Uterus (tissue), 3 donors: ENCODE measurements at regions not wholly inside any gene's neighbourhood (a gene's known extent, or its start where the extent isn't known, plus 50 kb on each side); places are given as distances from the start of the nearest gene placed in this dataset.

Source experiments
- DNase-seq, 2 donors: peaks; one replicate each; pipeline ENCODE4 v3.0.0-alpha.2; 2019 to 2020
- H3K27ac ChIP-seq, 2 donors: fragments of 200-600 bp; sonication (generic); 1 replicate in 1 of 2; 2 replicates in 1 of 2; pipeline ENCODE4 v1.5.1; 2016 to 2018
- H3K27me3 ChIP-seq, 2 donors: fragments of 200-600 bp; sonication (generic); one replicate each; pipeline ENCODE4 v1.5.1; 2018 to 2019; ENCODE audit warnings: control low read depth in 1 of 2
- H3K36me3 ChIP-seq, 2 donors: fragments of 200-600 bp; sonication (generic); one replicate each; pipeline ENCODE4 v1.5.1; 2019; ENCODE audit warnings: control low read depth in 1 of 2
- H3K4me1 ChIP-seq, 2 donors: fragments of 200-600 bp; sonication (generic); one replicate each; pipeline ENCODE4 v1.5.1; 2018 to 2019; ENCODE audit warnings: control low read depth in 1 of 2
- H3K4me3 ChIP-seq, 2 donors: fragments of 200-600 bp; sonication (generic); 1 replicate in 1 of 2; 2 replicates in 1 of 2; pipeline ENCODE4 v1.5.1; 2018 to 2019; ENCODE audit warnings: mild to moderate bottlenecking in 1 of 2
- H3K9me3 ChIP-seq, 2 donors: fragments of 200-600 bp; sonication (generic); one replicate each; pipeline ENCODE4 v1.5.1; 2019; ENCODE audit warnings: control low read depth in 1 of 2
- POLR2A ChIP-seq, 2 donors: fragments of 450-650 bp; IDR thresholded peaks; one replicate each; pipeline ENCODE4 v1.6.1; 2016; ENCODE audit warnings: antibody characterized with exemption in 2 of 2, mild to moderate bottlenecking in 1 of 2, moderate library complexity in 1 of 2
- intact Hi-C: fragments of 100-400 bp; cut with DNase I; formaldehyde crosslinking; loops from one replicate; pipeline ENCODE4 v1.15.1; 2023; ENCODE audit warnings: low total_unique reads
- TF ChIP-seq, protein P1 (sequence below), 4 experiments: fragments of 200-600 bp in 2 of 4; fragments of 450-650 bp in 2 of 4; sonication (generic) in 2 of 4; IDR thresholded peaks; one replicate each; pipeline ENCODE4 v1.5.1; 2016 to 2019; ENCODE audit warnings: antibody characterized with exemption in 4 of 4, mild to moderate bottlenecking in 2 of 4, moderate library complexity in 1 of 4
- donor health status: DM: yes; HTN: yes; CAD: no.

DNA sequence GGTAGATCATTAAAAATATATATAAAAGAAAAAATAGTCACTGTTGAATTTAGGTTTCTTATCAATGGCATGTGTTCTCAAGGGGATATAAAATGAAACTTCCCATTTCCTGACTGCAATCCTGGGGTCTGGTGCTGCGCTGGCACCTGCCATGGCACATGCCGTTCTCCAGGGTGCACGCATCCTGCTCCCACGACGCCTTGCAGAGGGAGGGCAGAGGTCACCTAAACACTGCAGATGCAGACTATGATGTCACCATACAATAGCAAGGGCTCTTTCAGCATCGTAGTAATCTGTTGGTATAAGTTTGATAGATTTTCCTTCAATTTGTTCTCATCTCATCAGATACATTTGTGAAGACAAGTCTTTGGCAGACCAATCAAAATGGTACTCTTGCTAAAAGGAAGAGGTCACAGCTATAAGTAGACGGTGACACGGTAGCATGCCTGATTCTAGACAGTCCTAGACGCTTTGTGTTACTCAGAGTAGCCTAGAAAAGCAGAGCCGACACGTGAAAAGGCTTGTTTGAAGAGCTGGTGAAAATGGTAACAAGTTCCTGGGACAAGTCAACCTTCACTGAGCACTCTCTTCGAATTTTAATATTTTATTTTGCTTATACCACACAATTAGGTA, 761.4 kb downstream of the DCDC2C start:
- TF ChIP-seq, protein P1, sequence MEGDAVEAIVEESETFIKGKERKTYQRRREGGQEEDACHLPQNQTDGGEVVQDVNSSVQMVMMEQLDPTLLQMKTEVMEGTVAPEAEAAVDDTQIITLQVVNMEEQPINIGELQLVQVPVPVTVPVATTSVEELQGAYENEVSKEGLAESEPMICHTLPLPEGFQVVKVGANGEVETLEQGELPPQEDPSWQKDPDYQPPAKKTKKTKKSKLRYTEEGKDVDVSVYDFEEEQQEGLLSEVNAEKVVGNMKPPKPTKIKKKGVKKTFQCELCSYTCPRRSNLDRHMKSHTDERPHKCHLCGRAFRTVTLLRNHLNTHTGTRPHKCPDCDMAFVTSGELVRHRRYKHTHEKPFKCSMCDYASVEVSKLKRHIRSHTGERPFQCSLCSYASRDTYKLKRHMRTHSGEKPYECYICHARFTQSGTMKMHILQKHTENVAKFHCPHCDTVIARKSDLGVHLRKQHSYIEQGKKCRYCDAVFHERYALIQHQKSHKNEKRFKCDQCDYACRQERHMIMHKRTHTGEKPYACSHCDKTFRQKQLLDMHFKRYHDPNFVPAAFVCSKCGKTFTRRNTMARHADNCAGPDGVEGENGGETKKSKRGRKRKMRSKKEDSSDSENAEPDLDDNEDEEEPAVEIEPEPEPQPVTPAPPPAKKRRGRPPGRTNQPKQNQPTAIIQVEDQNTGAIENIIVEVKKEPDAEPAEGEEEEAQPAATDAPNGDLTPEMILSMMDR (IDR thresholded peaks at IDR 0.05): no peak
- no peak for TF ChIP-seq POLR2A (IDR thresholded peaks at IDR 0.05)
- Histone ChIP-seq H3K4me3 (no peak overlapping the region), H3K27me3 (no peaks in the 10 kb centered on the region), H3K4me1 (no peaks in the 10 kb centered on the region), H3K9me3 (no peaks in the 10 kb centered on the region), H3K27ac (no peak overlapping the region), H3K36me3 (no peaks in the 10 kb centered on the region)
- intact Hi-C loops: no loop called here
- no peak for DNase-seq

DNA sequence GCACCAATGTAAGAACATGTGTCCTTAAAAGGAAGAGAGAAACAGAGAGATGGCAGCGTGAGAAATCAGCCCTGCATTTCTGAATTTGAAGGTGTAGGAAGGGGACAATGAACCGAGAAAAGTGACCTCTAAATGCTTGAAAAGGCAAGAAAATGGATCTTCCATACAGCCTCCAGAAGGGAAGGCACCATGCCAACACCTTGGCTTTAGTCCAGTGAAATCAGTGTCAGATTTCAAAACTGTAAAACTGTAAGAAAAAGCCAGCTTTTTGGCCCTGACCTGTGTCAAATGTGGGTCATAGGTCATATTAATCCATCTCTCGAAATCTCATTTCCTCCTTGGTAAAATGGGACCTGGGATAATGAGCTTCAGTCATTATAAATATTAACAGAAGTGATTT, 762.3 kb downstream of the DCDC2C start:
- no peak overlapping the region for H3K27ac ChIP-seq
- DNase-seq: no peak
- intact Hi-C loops: no loop called here
- H3K9me3 ChIP-seq: no peaks in the 10 kb centered on the region
- H3K4me1 ChIP-seq: no peaks in the 10 kb centered on the region
- no peaks in the 10 kb centered on the region for H3K36me3 ChIP-seq
- no peak for TF ChIP-seq POLR2A (IDR thresholded peaks at IDR 0.05)
- TF ChIP-seq, protein P1 (IDR thresholded peaks at IDR 0.05): no peak
- no peaks in the 10 kb centered on the region for H3K27me3 ChIP-seq
- no peak overlapping the region for H3K4me3 ChIP-seq

DNA sequence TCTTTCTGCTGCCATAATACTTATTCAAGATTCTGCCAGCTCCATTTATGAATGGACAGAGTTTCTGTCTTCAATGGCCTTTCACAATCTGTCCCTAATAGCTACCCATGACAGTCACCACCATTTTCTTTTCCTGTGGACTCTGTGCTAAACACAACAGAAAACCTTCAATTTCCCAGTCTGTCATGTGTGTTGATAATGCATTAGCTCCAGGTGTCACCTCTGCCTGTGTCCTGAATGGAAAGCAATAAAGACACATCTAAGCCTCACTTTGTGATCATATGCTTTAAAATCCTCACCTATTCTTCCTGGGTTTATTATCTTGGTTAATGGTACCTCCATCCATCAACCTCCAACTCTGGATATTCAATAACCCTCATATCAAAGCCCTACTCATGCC, 772.2 kb downstream of the DCDC2C start:
- Histone ChIP-seq H3K9me3 (no peaks in the 10 kb centered on the region), H3K4me1 (no peaks in the 10 kb centered on the region), H3K27ac (no peak overlapping the region), H3K36me3 (no peaks in the 10 kb centered on the region), H3K27me3 (no peaks in the 10 kb centered on the region), H3K4me3 (no peak overlapping the region)
- intact Hi-C loops: no loop called here
- TF ChIP-seq, protein P1 (IDR thresholded peaks at IDR 0.05): no peak
- TF ChIP-seq POLR2A (IDR thresholded peaks at IDR 0.05): no peak
- no peak for DNase-seq

DNA sequence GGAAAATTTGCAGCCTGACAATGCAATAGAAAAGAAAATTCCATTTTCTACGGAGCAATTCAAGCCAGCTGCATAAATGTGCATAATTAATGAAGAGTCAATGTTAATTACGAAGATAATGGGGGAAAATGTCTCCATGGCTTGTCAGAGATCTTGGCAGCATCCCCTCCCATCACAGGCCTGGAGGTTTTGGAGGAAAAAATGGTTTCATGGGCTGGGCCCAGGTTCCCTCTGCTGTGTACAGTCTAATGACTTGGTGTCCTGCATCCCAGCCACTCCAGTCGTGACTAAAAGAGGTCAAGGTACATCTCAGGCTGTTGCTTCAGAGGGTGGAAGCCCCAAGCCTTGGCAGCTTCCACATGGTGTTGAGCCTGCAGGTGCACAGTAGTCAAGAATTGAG, 779.7 kb downstream of the DCDC2C start:
- TF ChIP-seq, protein P1 (IDR thresholded peaks at IDR 0.05): no peak
- no peak for TF ChIP-seq POLR2A (IDR thresholded peaks at IDR 0.05)

DNA sequence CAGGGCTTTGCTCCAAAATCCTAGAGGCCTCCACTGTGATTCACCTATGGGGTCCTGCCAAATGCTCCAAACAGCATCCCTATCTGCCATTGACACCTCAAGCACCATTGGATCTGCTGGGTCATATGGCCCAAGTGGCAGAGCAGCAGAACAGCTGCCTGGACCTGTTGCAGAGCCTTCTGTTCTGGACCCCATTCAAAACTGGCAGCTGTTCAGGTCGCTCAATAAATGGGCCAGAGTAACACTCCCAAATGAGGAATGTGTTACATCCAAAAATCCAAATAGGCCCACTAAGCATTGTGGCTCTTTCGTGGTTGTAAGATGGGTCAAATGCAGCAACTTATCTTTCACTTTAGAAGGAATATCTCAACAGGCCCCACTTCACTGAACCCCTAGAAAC, 783.6 kb downstream of the DCDC2C start:
- TF ChIP-seq, protein P1 (IDR thresholded peaks at IDR 0.05): no peak
- TF ChIP-seq POLR2A (IDR thresholded peaks at IDR 0.05): no peak
- no peaks in the 10 kb centered on the region for H3K4me1 ChIP-seq

More for the DNA sequence above, 779.7 kb downstream of the DCDC2C start:
- no peak for DNase-seq
- no peak overlapping the region for H3K27ac ChIP-seq
- H3K27me3 ChIP-seq: no peaks in the 10 kb centered on the region
- no peaks in the 10 kb centered on the region for H3K4me1 ChIP-seq
- H3K36me3 ChIP-seq: no peaks in the 10 kb centered on the region
- no peaks in the 10 kb centered on the region for H3K9me3 ChIP-seq
- no peak overlapping the region for H3K4me3 ChIP-seq
- intact Hi-C loops: no loop called here

More for the DNA sequence above, 783.6 kb downstream of the DCDC2C start:
- Histone ChIP-seq H3K27me3 (no peaks in the 10 kb centered on the region), H3K36me3 (no peaks in the 10 kb centered on the region), H3K27ac (no peak overlapping the region), H3K4me3 (no peak overlapping the region), H3K9me3 (no peaks in the 10 kb centered on the region)
- intact Hi-C loops: no loop called here
- no peak for DNase-seq
